Transverse colon (tissue), 4 donors: ENCODE measurements at regions not wholly inside any gene's neighbourhood (a gene's known extent, or its start where the extent isn't known, plus 50 kb on each side); places are given as distances from the start of the nearest gene placed in this dataset.

Experiments
- DNase-seq: peaks from one replicate; pipeline ENCODE4 v3.0.0-alpha.2; 2019
- H3K27ac ChIP-seq, 4 donors: fragments of 200-600 bp; sonication (generic); 2 replicates each; pipeline ENCODE4 v1.5.1; 2016 to 2018; ENCODE audit warnings: inconsistent platforms in 4 of 4
- H3K27me3 ChIP-seq: fragments of 200-600 bp; sonication (generic); 2 replicates; pipeline ENCODE4 v1.5.1; 2017; ENCODE audit warnings: inconsistent platforms
- H3K36me3 ChIP-seq, 4 donors: fragments of 200-600 bp; sonication (generic); 2 replicates each; pipeline ENCODE4 v1.5.1; 2017 to 2019; ENCODE audit warnings: inconsistent platforms in 4 of 4
- H3K4me1 ChIP-seq, 4 donors: fragments of 200-600 bp; sonication (generic); 2 replicates each; pipeline ENCODE4 v1.5.1; 2017 to 2020; ENCODE audit warnings: inconsistent platforms in 4 of 4
- H3K4me3 ChIP-seq, 4 donors: fragments of 200-600 bp; sonication (generic); 1 replicate in 1 of 4; 2 replicates in 3 of 4; pipeline versions ENCODE4 v1.5.1 to v1.6.1; 2017 to 2019; ENCODE audit warnings: inconsistent platforms in 4 of 4
- H3K9me3 ChIP-seq, 2 donors: fragments of 200-600 bp; sonication (generic); 2 replicates each; pipeline ENCODE4 v1.5.1; 2017 to 2019; ENCODE audit warnings: inconsistent platforms in 2 of 2
- EP300 ChIP-seq: sonication (generic); formaldehyde crosslinking; IDR thresholded peaks from one replicate; pipeline ENCODE4 v1.6.1; 2017; ENCODE audit warnings: antibody characterized with exemption, low read depth
- POLR2A ChIP-seq: fragments of 450-650 bp; IDR thresholded peaks from one replicate; pipeline ENCODE4 v1.6.1; 2016; ENCODE audit warnings: antibody characterized with exemption, mild to moderate bottlenecking, moderate library complexity
- POLR2AphosphoS5 ChIP-seq, 3 donors: sonication (generic); formaldehyde crosslinking; IDR thresholded peaks; one replicate each; pipeline ENCODE4 v1.6.1; 2016; ENCODE audit warnings: antibody characterized with exemption in 3 of 3
- WGBS, 2 donors: methylation state at CpG; one replicate each; pipeline ENCODE4 v1.1.5; 2018; ENCODE audit warnings: low coverage in 1 of 2; 5-methylcytosine and 5-hydroxymethylcytosine counted together
- in situ Hi-C, 4 donors: fragments of 200-750 bp; cut with MboI; loops; one replicate each; pipeline versions ENCODE4 v1.15.0 to v1.15.1; 2017; ENCODE audit warnings: low sequenced_read_pairs in 3 of 4, low pct_ligation_motif_present in 1 of 4, low pct_unique_long_range_greater_than_20kb in 1 of 4
- intact Hi-C: fragments of 100-400 bp; cut with DNase I; formaldehyde crosslinking; loops from one replicate; pipeline ENCODE4 v1.15.1; 2023; ENCODE audit warnings: low total_unique reads
- TF ChIP-seq, protein P1 (sequence below), 5 experiments: fragments of 200-600 bp in 3 of 5; fragments of 450-650 bp in 2 of 5; sonication (generic) in 3 of 5; IDR thresholded peaks; 1 replicate in 2 of 5; 2 replicates in 3 of 5; pipeline ENCODE4 v1.5.1; 2016 to 2017; ENCODE audit warnings: antibody characterized with exemption in 5 of 5, inconsistent platforms in 3 of 5, mild to moderate bottlenecking in 2 of 5, moderate library complexity in 1 of 5

DNA sequence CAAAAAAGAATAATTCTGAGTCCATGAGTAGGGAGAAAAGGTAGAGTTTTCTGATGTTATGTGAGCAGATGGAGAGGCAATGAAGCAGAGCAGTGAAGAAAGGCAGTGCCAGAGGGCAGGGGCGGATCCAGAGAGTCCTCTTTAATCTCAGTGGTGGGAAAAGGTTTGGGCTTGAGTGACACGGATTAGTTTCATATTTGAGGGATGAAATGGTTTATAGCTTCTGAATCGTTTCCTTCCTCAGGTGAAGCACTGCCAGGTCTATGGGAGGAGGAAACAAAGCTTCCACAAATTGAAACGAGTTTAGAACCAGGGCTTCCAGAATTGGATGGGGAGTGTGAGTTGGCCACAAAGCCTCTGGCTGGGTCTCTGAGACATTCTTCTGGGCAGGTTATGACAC lies 517.0 kb upstream of the PAPPA start:
- in situ Hi-C loops (no loop called here), intact Hi-C loops (no loop called here)
- H3K27me3 ChIP-seq = no peaks in the 10 kb centered on the region
- H3K9me3 ChIP-seq = no peaks in the 10 kb centered on the region
- H3K4me1 ChIP-seq = peaks cover 0 to 5% (median 0%) of the 10 kb centered on the region in 4 donors
- H3K27ac ChIP-seq = no peak overlapping the region
- no peaks in the 10 kb centered on the region for H3K36me3 ChIP-seq
- 45 to 51% methylated on average over 4 of the region's 4 CpGs for WGBS, 2 donors
- no peak for DNase-seq
- TF ChIP-seq, protein P1, sequence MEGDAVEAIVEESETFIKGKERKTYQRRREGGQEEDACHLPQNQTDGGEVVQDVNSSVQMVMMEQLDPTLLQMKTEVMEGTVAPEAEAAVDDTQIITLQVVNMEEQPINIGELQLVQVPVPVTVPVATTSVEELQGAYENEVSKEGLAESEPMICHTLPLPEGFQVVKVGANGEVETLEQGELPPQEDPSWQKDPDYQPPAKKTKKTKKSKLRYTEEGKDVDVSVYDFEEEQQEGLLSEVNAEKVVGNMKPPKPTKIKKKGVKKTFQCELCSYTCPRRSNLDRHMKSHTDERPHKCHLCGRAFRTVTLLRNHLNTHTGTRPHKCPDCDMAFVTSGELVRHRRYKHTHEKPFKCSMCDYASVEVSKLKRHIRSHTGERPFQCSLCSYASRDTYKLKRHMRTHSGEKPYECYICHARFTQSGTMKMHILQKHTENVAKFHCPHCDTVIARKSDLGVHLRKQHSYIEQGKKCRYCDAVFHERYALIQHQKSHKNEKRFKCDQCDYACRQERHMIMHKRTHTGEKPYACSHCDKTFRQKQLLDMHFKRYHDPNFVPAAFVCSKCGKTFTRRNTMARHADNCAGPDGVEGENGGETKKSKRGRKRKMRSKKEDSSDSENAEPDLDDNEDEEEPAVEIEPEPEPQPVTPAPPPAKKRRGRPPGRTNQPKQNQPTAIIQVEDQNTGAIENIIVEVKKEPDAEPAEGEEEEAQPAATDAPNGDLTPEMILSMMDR (IDR thresholded peaks at IDR 0.05) = no peak
- TF ChIP-seq POLR2AphosphoS5 (IDR thresholded peaks at IDR 0.05) (no peak), POLR2A (no peak), EP300 (no peak)
- H3K4me3 ChIP-seq = no peak overlapping the region

DNA sequence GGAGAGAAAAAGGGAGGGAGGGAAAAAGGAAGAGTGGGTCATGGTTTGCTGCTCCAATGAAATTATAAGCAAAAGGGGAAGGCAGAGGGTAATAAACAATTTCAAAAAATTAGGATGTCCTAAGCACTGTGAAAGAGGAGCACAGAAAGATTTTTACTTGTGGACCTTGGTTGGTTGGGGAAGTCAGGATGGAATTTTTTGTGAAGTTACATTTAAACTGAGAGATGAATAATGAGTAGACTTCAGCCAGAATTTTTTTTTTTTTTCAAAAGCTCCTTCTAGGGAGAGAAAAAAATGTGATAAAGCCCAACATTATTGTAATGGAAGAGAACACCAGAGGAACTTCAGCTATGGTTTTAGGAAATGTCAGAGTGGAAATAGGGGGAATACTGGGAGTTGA lies 515.9 kb upstream of the PAPPA start:
- intact Hi-C loops = no loop called here
- Histone ChIP-seq H3K4me3 (no peak overlapping the region), H3K4me1 (peaks cover 0 to 5% (median 0%) of the 10 kb centered on the region in 4 donors), H3K27ac (no peak overlapping the region), H3K36me3 (no peaks in the 10 kb centered on the region), H3K27me3 (no peaks in the 10 kb centered on the region), H3K9me3 (no peaks in the 10 kb centered on the region)
- in situ Hi-C loops = no loop called here
- no peak for TF ChIP-seq POLR2A
- TF ChIP-seq, protein P1 (IDR thresholded peaks at IDR 0.05) = no peak
- no peak for TF ChIP-seq POLR2AphosphoS5 (IDR thresholded peaks at IDR 0.05)
- DNase-seq = no peak

DNA sequence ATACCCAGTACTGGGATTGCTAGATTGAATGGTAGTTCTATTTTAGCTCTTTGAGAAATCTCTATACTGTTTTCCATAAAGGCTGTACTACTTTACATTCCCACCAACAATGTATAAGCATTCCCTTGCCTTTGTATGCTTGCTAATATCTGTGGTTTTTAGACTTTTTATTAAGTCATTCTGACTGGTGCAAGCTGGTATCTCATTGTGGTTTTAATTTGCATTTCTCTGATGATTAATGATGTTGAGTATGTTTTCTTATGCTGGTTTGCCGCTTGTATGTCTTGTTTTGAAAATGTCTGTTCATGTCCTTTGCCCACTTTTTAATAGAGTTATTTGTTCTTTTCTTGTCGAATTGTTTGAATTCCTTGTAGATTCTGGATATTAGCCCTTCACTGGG lies 512.7 kb upstream of the PAPPA start:
- 70 to 80% methylated on average over 2 of the region's 2 CpGs for WGBS, 2 donors
- no peaks in the 10 kb centered on the region for H3K9me3 ChIP-seq
- H3K36me3 ChIP-seq = no peaks in the 10 kb centered on the region
- no peak for DNase-seq
- H3K27ac ChIP-seq = no peak overlapping the region
- TF ChIP-seq EP300 (no peak), POLR2AphosphoS5 (IDR thresholded peaks at IDR 0.05) (no peak), POLR2A (no peak)
- TF ChIP-seq, protein P1 (IDR thresholded peaks at IDR 0.05) = no peak
- no peaks in the 10 kb centered on the region for H3K27me3 ChIP-seq
- H3K4me1 ChIP-seq = peaks cover 0 to 5% (median 0%) of the 10 kb centered on the region in 4 donors
- H3K4me3 ChIP-seq = no peak overlapping the region
- in situ Hi-C loops = no loop called here
- intact Hi-C loops = no loop called here

- H3K27ac ChIP-seq = no peak overlapping the region
- no peak overlapping the region for H3K4me3 ChIP-seq
- H3K9me3 ChIP-seq = no peaks in the 10 kb centered on the region
- H3K36me3 ChIP-seq = no peaks in the 10 kb centered on the region
- in situ Hi-C loops (no loop called here), intact Hi-C loops (no loop called here)
- no peak for TF ChIP-seq POLR2AphosphoS5 (IDR thresholded peaks at IDR 0.05)
- TF ChIP-seq EP300 = no peak
- TF ChIP-seq POLR2A = no peak
- H3K4me1 ChIP-seq = peaks cover 0 to 5% (median 0%) of the 10 kb centered on the region in 4 donors
- no peak for DNase-seq
- 0 to 30% methylated on average over 1 of the region's 1 CpG for whole genome bisulfite sequencing, 2 donors
- no peaks in the 10 kb centered on the region for H3K27me3 ChIP-seq
These were observed 511.3 kb upstream of the PAPPA start for GRCh38 chr9:115642285-115642684.
